CD4-positive, alpha-beta memory T cell (primary cell): ENCODE measurements at regions not wholly inside any gene's neighbourhood (a gene's known extent, or its start where the extent isn't known, plus 50 kb on each side); places are given as distances from the start of the nearest gene placed in this dataset.

Experiments used
- CTCF ChIA-PET: fragments of 350-600 bp; sonication (Branson Sonifier 250); formaldehyde crosslinking; loops from one replicate; lab custom pipeline; 2021; ENCODE audit warnings: inconsistent platforms; ENCODE audit not compliant: partially characterized antibody; lab: Charles Lee
- POLR2A ChIA-PET: fragments of 350-600 bp; sonication (Branson Sonifier 250); formaldehyde crosslinking; loops from one replicate; lab custom pipeline; 2021; ENCODE audit not compliant: partially characterized antibody; lab: Charles Lee
- DNase-seq, 5 donors: peaks; one replicate each; pipeline versions ENCODE4 v3.0.0 to v3.0.0-alpha.2; 2020 to 2022; ENCODE audit warnings: mixed read lengths in 1 of 5
- H3K27ac ChIP-seq: one replicate; pipeline ENCODE4 v1.7.0; 2013; ENCODE audit warnings: low read depth, low read length
- H3K27me3 ChIP-seq: 2 replicates; pipeline ENCODE4 v1.7.0; 2013; ENCODE audit warnings: mild to moderate bottlenecking, low read length, moderate library complexity; ENCODE audit not compliant: insufficient read depth
- H3K36me3 ChIP-seq: 2 replicates; pipeline ENCODE4 v1.7.0; 2013; ENCODE audit warnings: mild to moderate bottlenecking, low read length, moderate library complexity; ENCODE audit not compliant: insufficient read depth
- H3K4me1 ChIP-seq: 2 replicates; pipeline ENCODE4 v1.7.0; 2013; ENCODE audit warnings: mild to moderate bottlenecking, low read length, moderate library complexity; ENCODE audit not compliant: insufficient read depth
- H3K4me3 ChIP-seq, 2 donors: one replicate each; pipeline ENCODE4 v1.7.0; 2013; ENCODE audit warnings: low read length in 2 of 2, mild to moderate bottlenecking in 1 of 2
- H3K9me3 ChIP-seq, 2 donors: one replicate each; pipeline ENCODE4 v1.7.0; 2013; ENCODE audit warnings: low read length in 2 of 2, control low read depth in 1 of 2; ENCODE audit not compliant: control insufficient read depth in 1 of 2
- H3K27ac Mint-ChIP-seq, 7 donors: one replicate each; pipeline ENCODE4 v1.8.0; 2020 to 2021; ENCODE audit warnings: mixed read lengths in 7 of 7, mild to moderate bottlenecking in 6 of 7, inconsistent platforms in 3 of 7, moderate library complexity in 3 of 7
- H3K27me3 Mint-ChIP-seq, 2 donors: one replicate each; pipeline ENCODE4 v1.8.0; 2020 to 2021; ENCODE audit warnings: mixed read lengths in 2 of 2
- H3K36me3 Mint-ChIP-seq, 2 donors: one replicate each; pipeline ENCODE4 v1.8.0; 2020 to 2021; ENCODE audit warnings: mixed read lengths in 2 of 2, inconsistent platforms in 1 of 2, mild to moderate bottlenecking in 1 of 2
- H3K4me1 Mint-ChIP-seq, 4 donors: one replicate each; pipeline ENCODE4 v1.8.0; 2020 to 2021; ENCODE audit warnings: mixed read lengths in 4 of 4, mild to moderate bottlenecking in 1 of 4
- H3K4me3 Mint-ChIP-seq, 8 donors: one replicate each; pipeline ENCODE4 v1.8.0; 2020 to 2021; ENCODE audit warnings: mixed read lengths in 8 of 8, mild to moderate bottlenecking in 7 of 8, moderate library complexity in 6 of 8, inconsistent platforms in 3 of 8
- H3K9me3 Mint-ChIP-seq, 8 donors: one replicate each; pipeline ENCODE4 v1.8.0; 2020 to 2021; ENCODE audit warnings: mixed read lengths in 8 of 8, mild to moderate bottlenecking in 5 of 8, inconsistent platforms in 3 of 8, moderate library complexity in 1 of 8
- intact Hi-C: fragments of 100-400 bp; cut with micrococcal nuclease; formaldehyde crosslinking; loops from one replicate; pipeline ENCODE4 v1.15.1; 2023

GRCh38 chr6:3619800-3620199 is 131.7 kb downstream of the PXDC1 start:
- Mint-ChIP-seq H3K4me1 (peaks cover 0 to 6% (median 5%) of the 10 kb centered on the region in 4 donors), H3K27ac (no peak overlapping the region), H3K27me3 (peaks cover 12 to 17% of the 10 kb centered on the region in 2 donors), H3K9me3 (peaks cover 0 to 1% (median 0%) of the 10 kb centered on the region in 8 donors), H3K36me3 (no peaks in the 10 kb centered on the region), H3K4me3 (no peak overlapping the region)
- H3K27ac ChIP-seq: no peak overlapping the region
- no peaks in the 10 kb centered on the region for H3K4me1 ChIP-seq
- ChIA-PET POLR2A (no interaction called here), CTCF (no interaction called here)
- no peaks in the 10 kb centered on the region for H3K36me3 ChIP-seq
- no peaks in the 10 kb centered on the region for H3K9me3 ChIP-seq
- H3K4me3 ChIP-seq: no peak overlapping the region
- intact Hi-C loops: no loop called here
- no peaks in the 10 kb centered on the region for H3K27me3 ChIP-seq
- DNase-seq: no peak

- Histone ChIP-seq H3K27me3 (no peaks in the 10 kb centered on the region), H3K9me3 (no peaks in the 10 kb centered on the region), H3K4me3 (no peak overlapping the region), H3K4me1 (no peaks in the 10 kb centered on the region), H3K27ac (no peak overlapping the region), H3K36me3 (no peaks in the 10 kb centered on the region)
- CTCF ChIA-PET: no interaction called here
- POLR2A ChIA-PET: no interaction called here
- H3K4me1 Mint-ChIP-seq: peaks cover 0 to 6% (median 5%) of the 10 kb centered on the region in 4 donors
- intact Hi-C loops: no loop called here
- H3K9me3 Mint-ChIP-seq: peaks cover 0 to 1% (median 0%) of the 10 kb centered on the region in 8 donors
- no peak for DNase-seq
- peaks cover 11 to 12% of the 10 kb centered on the region in 2 donors for H3K27me3 Mint-ChIP-seq
- H3K27ac Mint-ChIP-seq: no peak overlapping the region
- H3K36me3 Mint-ChIP-seq: no peaks in the 10 kb centered on the region
- no peak overlapping the region for H3K4me3 Mint-ChIP-seq
These were observed 132.3 kb downstream of the PXDC1 start for GRCh38 chr6:3619201-3619600.

GRCh38 chr6:3618642-3619041 is 132.9 kb downstream of the PXDC1 start:
- H3K36me3 Mint-ChIP-seq: no peaks in the 10 kb centered on the region
- no peak for DNase-seq
- no peaks in the 10 kb centered on the region for H3K36me3 ChIP-seq
- peaks cover 8% of the 10 kb centered on the region in 2 donors for H3K27me3 Mint-ChIP-seq
- no peak overlapping the region for H3K27ac Mint-ChIP-seq
- ChIA-PET CTCF (interaction anchor here (0.7 kb wide), 1 partner anchor 377 kb away, joined by 3 read pairs; no protein-coding TSS in a partner anchor), POLR2A (no interaction called here)
- H3K4me3 ChIP-seq: no peak overlapping the region
- intact Hi-C loops: no loop called here
- no peaks in the 10 kb centered on the region for H3K9me3 ChIP-seq
- no peak overlapping the region for H3K4me3 Mint-ChIP-seq
- no peak overlapping the region for H3K27ac ChIP-seq
- H3K4me1 ChIP-seq: no peaks in the 10 kb centered on the region
- peaks cover 0 to 4% (median 3%) of the 10 kb centered on the region in 4 donors for H3K4me1 Mint-ChIP-seq
- H3K9me3 Mint-ChIP-seq: peaks cover 0 to 2% (median 0%) of the 10 kb centered on the region in 8 donors
- no peaks in the 10 kb centered on the region for H3K27me3 ChIP-seq

- Histone ChIP-seq H3K4me1 (no peaks in the 10 kb centered on the region), H3K36me3 (no peaks in the 10 kb centered on the region), H3K9me3 (no peaks in the 10 kb centered on the region), H3K4me3 (no peak overlapping the region), H3K27ac (no peak overlapping the region), H3K27me3 (no peaks in the 10 kb centered on the region)
- Mint-ChIP-seq H3K9me3 (peaks cover 0 to 3% (median 0%) of the 10 kb centered on the region in 8 donors), H3K4me1 (no peaks in the 10 kb centered on the region), H3K27me3 (peaks cover 3 to 8% of the 10 kb centered on the region in 2 donors), H3K27ac (no peak overlapping the region), H3K36me3 (no peaks in the 10 kb centered on the region), H3K4me3 (no peak overlapping the region)
- ChIA-PET POLR2A (no interaction called here), CTCF (no interaction called here)
- DNase-seq: no peak
- intact Hi-C loops: no loop called here
These were observed 133.7 kb downstream of the PXDC1 start for GRCh38 chr6:3617681-3618311.

GRCh38 chr6:3617192-3617631 is 134.3 kb downstream of the PXDC1 start:
- intact Hi-C loops: no loop called here
- CTCF ChIA-PET: no interaction called here
- Histone ChIP-seq H3K27ac (no peak overlapping the region), H3K27me3 (no peaks in the 10 kb centered on the region), H3K36me3 (no peaks in the 10 kb centered on the region), H3K4me1 (no peaks in the 10 kb centered on the region), H3K9me3 (no peaks in the 10 kb centered on the region), H3K4me3 (no peak overlapping the region)
- Mint-ChIP-seq H3K4me1 (no peaks in the 10 kb centered on the region), H3K4me3 (no peak overlapping the region), H3K36me3 (no peaks in the 10 kb centered on the region), H3K9me3 (peaks cover 0 to 3% (median 0%) of the 10 kb centered on the region in 8 donors), H3K27me3 (peaks cover under 1 to 8% of the 10 kb centered on the region in 2 donors), H3K27ac (no peak overlapping the region)
- POLR2A ChIA-PET: no interaction called here
- no peak for DNase-seq

- no peaks in the 10 kb centered on the region for H3K4me1 Mint-ChIP-seq
- no peaks in the 10 kb centered on the region for H3K36me3 Mint-ChIP-seq
- H3K27me3 ChIP-seq: no peaks in the 10 kb centered on the region
- H3K9me3 ChIP-seq: no peaks in the 10 kb centered on the region
- intact Hi-C loops: no loop called here
- H3K36me3 ChIP-seq: no peaks in the 10 kb centered on the region
- H3K27me3 Mint-ChIP-seq: peaks cover 0 to 11% of the 10 kb centered on the region in 2 donors
- no peak overlapping the region for H3K4me3 Mint-ChIP-seq
- no peak overlapping the region for H3K4me3 ChIP-seq
- ChIA-PET POLR2A (no interaction called here), CTCF (no interaction called here)
- peaks cover 0 to 3% (median 0%) of the 10 kb centered on the region in 8 donors for H3K9me3 Mint-ChIP-seq
- no peaks in the 10 kb centered on the region for H3K4me1 ChIP-seq
- DNase-seq: no peak
- no peak overlapping the region for H3K27ac ChIP-seq
- no peak overlapping the region for H3K27ac Mint-ChIP-seq
These were observed 134.8 kb downstream of the PXDC1 start for GRCh38 chr6:3616565-3617176.

- no peaks in the 10 kb centered on the region for H3K27me3 ChIP-seq
- H3K27ac ChIP-seq: no peak overlapping the region
- no peak overlapping the region for H3K4me3 ChIP-seq
- H3K27ac Mint-ChIP-seq: no peak overlapping the region
- peaks cover 0 to 2% (median 0%) of the 10 kb centered on the region in 8 donors for H3K9me3 Mint-ChIP-seq
- CTCF ChIA-PET: no interaction called here
- no peak for DNase-seq
- peaks cover 1 to 14% of the 10 kb centered on the region in 2 donors for H3K27me3 Mint-ChIP-seq
- H3K4me1 Mint-ChIP-seq: no peaks in the 10 kb centered on the region
- H3K4me1 ChIP-seq: no peaks in the 10 kb centered on the region
- no peak overlapping the region for H3K4me3 Mint-ChIP-seq
- no peaks in the 10 kb centered on the region for H3K9me3 ChIP-seq
- intact Hi-C loops: no loop called here
- no peaks in the 10 kb centered on the region for H3K36me3 Mint-ChIP-seq
- POLR2A ChIA-PET: no interaction called here
- H3K36me3 ChIP-seq: no peaks in the 10 kb centered on the region
These were observed 135.8 kb downstream of the PXDC1 start for GRCh38 chr6:3615391-3616380.
